ENCODE measurements at regions not wholly inside any gene's neighbourhood (a gene's known extent, or its start where the extent isn't known, plus 50 kb on each side); places are given as distances from the start of the nearest gene placed in this dataset.

- H3K4me3 ChIP-seq (ENCODE audit: low read depth, low read length), result no peak overlapping the region
- no peak for TF ChIP-seq CTCF (IDR thresholded peaks at IDR 0.05; ENCODE audit: control insufficient read depth, extremely low read depth, insufficient read depth)
- no peak for DNase-seq (ENCODE audit: low read depth)
Measured at GRCh38 chr12:115413626-115414025, 729.7 kb upstream of the TBX3 start.

- H3K4me3 ChIP-seq (ENCODE audit: low read depth, low read length), result no peak overlapping the region
- no peak for TF ChIP-seq CTCF (IDR thresholded peaks at IDR 0.05; ENCODE audit: control insufficient read depth, extremely low read depth, insufficient read depth)
- no peak for DNase-seq (ENCODE audit: low read depth)
Measured at GRCh38 chr12:115412831-115413230, 728.9 kb upstream of the TBX3 start.

- DNase-seq (ENCODE audit: low read depth), result no peak
- no peak for TF ChIP-seq CTCF (IDR thresholded peaks at IDR 0.05; ENCODE audit: control insufficient read depth, extremely low read depth, insufficient read depth)
- H3K4me3 ChIP-seq (ENCODE audit: low read depth, low read length), result no peak overlapping the region
Measured at GRCh38 chr12:115411121-115411520, 727.1 kb upstream of the TBX3 start.

- TF ChIP-seq CTCF (IDR thresholded peaks at IDR 0.05; ENCODE audit: control insufficient read depth, extremely low read depth, insufficient read depth), result no peak
- no peak for DNase-seq (ENCODE audit: low read depth)
- no peak overlapping the region for H3K4me3 ChIP-seq (ENCODE audit: low read depth, low read length)
Measured at GRCh38 chr12:115408642-115409041, 724.7 kb upstream of the TBX3 start.

- no peak for TF ChIP-seq CTCF (IDR thresholded peaks at IDR 0.05; ENCODE audit: control insufficient read depth, extremely low read depth, insufficient read depth)
- H3K4me3 ChIP-seq (ENCODE audit: low read depth, low read length), result no peak overlapping the region
- no peak for DNase-seq (ENCODE audit: low read depth)
Measured at GRCh38 chr12:115407723-115408122, 723.7 kb upstream of the TBX3 start.

GRCh38 chr12:115407036-115407435 is 723.1 kb upstream of the TBX3 start:
- no peak for DNase-seq (ENCODE audit: low read depth)
- no peak for TF ChIP-seq CTCF (IDR thresholded peaks at IDR 0.05; ENCODE audit: control insufficient read depth, extremely low read depth, insufficient read depth)
- H3K4me3 ChIP-seq (ENCODE audit: low read depth, low read length), result no peak overlapping the region

- TF ChIP-seq CTCF (IDR thresholded peaks at IDR 0.05; ENCODE audit: control insufficient read depth, extremely low read depth, insufficient read depth), result no peak
- DNase-seq (ENCODE audit: low read depth), result no peak
- no peak overlapping the region for H3K4me3 ChIP-seq (ENCODE audit: low read depth, low read length)
Measured at GRCh38 chr12:115405471-115405860, 721.5 kb upstream of the TBX3 start.
